RWPE2 (cell line): ENCODE measurements at regions not wholly inside any gene's neighbourhood (a gene's known extent, or its start where the extent isn't known, plus 50 kb on each side); places are given as distances from the start of the nearest gene placed in this dataset.

Source experiments
- ATAC-seq: fragments of 200-7000 bp; cut with Tn5 transposase; 3 replicates; pipeline ENCODE4 v1.9.1; 2021; ENCODE audit warnings: low read depth
- DNase-seq: peaks from one replicate; pipeline ENCODE4 v3.0.0-alpha.2; 2020; ENCODE audit warnings: low spot score
- H3K27ac ChIP-seq: fragments of 450-650 bp; 2 replicates; pipeline ENCODE4 v1.5.1; 2017; ENCODE audit warnings: mild to moderate bottlenecking; ENCODE audit not compliant: poor library complexity, severe bottlenecking
- H3K27me3 ChIP-seq: fragments of 250-450 bp; sonication (Bioruptor Pico); 2 replicates; pipeline ENCODE4 v1.5.1; 2021; ENCODE audit warnings: mild to moderate bottlenecking, moderate library complexity; ENCODE audit not compliant: insufficient read depth, poor library complexity, severe bottlenecking
- H3K36me3 ChIP-seq: fragments of 250-450 bp; sonication (Bioruptor Pico); 2 replicates; pipeline ENCODE4 v1.5.1; 2020; ENCODE audit warnings: low read depth, mild to moderate bottlenecking, moderate library complexity
- H3K4me1 ChIP-seq: fragments of 250-450 bp; sonication (Bioruptor Pico); 2 replicates; pipeline ENCODE4 v1.5.1; 2021; ENCODE audit warnings: mild to moderate bottlenecking, moderate library complexity; ENCODE audit not compliant: insufficient read depth, poor library complexity, severe bottlenecking
- H3K4me3 ChIP-seq: fragments of 250-450 bp; sonication (Bioruptor Pico); 2 replicates; pipeline ENCODE4 v1.5.1; 2021; ENCODE audit warnings: mild to moderate bottlenecking, moderate library complexity; ENCODE audit not compliant: severe bottlenecking
- H3K9me3 ChIP-seq: fragments of 250-450 bp; sonication (Bioruptor Pico); 2 replicates; pipeline ENCODE4 v1.5.1; 2021; ENCODE audit warnings: mild to moderate bottlenecking, moderate library complexity; ENCODE audit not compliant: severe bottlenecking
- TF ChIP-seq, protein P1 (sequence below): fragments of 450-650 bp; IDR thresholded peaks from one replicate; pipeline ENCODE4 v1.5.1; 2017; ENCODE audit warnings: mild to moderate bottlenecking, moderate library complexity; ENCODE audit not compliant: poor library complexity, severe bottlenecking

DNA sequence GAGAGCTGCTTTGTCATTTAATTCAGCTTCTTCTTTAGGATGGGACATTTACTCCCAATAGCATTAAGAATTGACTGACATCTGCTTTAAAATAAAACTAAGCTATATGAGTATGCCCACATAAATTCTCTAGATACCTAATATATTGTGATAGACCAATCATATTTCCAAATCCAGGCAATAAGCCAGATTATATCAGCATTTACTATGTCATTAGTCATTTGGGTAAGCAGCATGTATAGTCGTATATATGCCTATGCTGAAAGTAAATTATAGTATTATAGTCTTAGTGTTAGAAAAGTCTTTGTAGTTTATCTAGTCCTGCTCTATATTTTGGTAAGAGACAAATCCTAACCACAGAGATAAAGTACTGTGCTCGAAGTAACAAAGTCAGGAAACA is 958.1 kb downstream of the KCNJ2 start:
- no peak for ATAC-seq
- H3K4me3 ChIP-seq = no peak overlapping the region
- no peaks in the 10 kb centered on the region for H3K9me3 ChIP-seq
- H3K4me1 ChIP-seq = no peaks in the 10 kb centered on the region
- H3K27me3 ChIP-seq = no peaks in the 10 kb centered on the region
- TF ChIP-seq, protein P1, sequence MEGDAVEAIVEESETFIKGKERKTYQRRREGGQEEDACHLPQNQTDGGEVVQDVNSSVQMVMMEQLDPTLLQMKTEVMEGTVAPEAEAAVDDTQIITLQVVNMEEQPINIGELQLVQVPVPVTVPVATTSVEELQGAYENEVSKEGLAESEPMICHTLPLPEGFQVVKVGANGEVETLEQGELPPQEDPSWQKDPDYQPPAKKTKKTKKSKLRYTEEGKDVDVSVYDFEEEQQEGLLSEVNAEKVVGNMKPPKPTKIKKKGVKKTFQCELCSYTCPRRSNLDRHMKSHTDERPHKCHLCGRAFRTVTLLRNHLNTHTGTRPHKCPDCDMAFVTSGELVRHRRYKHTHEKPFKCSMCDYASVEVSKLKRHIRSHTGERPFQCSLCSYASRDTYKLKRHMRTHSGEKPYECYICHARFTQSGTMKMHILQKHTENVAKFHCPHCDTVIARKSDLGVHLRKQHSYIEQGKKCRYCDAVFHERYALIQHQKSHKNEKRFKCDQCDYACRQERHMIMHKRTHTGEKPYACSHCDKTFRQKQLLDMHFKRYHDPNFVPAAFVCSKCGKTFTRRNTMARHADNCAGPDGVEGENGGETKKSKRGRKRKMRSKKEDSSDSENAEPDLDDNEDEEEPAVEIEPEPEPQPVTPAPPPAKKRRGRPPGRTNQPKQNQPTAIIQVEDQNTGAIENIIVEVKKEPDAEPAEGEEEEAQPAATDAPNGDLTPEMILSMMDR = no peak
- H3K27ac ChIP-seq = no peak overlapping the region
- H3K36me3 ChIP-seq = no peaks in the 10 kb centered on the region
- no peak for DNase-seq

DNA sequence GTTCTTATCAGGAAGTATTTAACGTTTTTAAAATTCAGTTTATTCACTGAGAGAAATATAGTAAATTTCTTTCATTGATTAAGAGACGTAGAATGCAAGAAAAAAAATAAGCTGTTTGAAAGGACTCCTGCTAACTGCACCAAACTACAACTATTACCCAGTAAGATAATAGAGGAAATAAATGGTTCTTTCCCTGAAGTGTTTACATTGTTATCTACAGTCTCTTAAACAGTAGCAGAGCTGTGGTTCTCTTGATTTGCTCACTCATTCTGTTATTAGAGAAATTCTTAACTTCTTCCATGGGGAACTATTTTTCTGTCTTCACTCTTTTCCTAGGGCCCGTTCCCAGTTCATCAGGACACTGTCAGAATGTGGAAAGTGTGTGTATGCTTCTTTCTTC is 973.0 kb downstream of the KCNJ2 start:
- Histone ChIP-seq H3K36me3 (no peaks in the 10 kb centered on the region), H3K4me3 (no peak overlapping the region), H3K27ac (no peak overlapping the region), H3K27me3 (no peaks in the 10 kb centered on the region), H3K4me1 (no peaks in the 10 kb centered on the region), H3K9me3 (no peaks in the 10 kb centered on the region)
- no peak for ATAC-seq
- no peak for DNase-seq
- TF ChIP-seq, protein P1 = no peak

DNA sequence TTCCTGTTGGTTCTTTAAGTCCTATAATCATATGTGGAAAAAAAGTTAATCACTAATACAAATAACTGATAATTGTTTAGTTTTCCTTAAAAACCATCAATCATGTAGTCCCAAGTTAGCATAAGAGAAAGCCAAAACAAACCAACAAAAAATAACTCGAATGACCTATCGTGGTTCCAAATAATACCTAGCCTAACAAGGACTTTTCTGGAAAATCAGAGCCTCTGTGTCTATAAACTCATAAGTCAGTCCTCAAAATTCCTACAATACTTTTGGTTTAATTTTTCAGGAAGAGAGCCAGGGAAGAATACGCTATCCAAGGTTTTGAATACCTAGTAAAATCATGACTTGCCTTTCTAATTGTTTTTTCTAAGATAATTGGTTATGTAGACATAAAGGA is 975.3 kb upstream of the SOX9 start:
- Histone ChIP-seq H3K4me1 (no peaks in the 10 kb centered on the region), H3K4me3 (no peak overlapping the region), H3K27me3 (no peaks in the 10 kb centered on the region), H3K9me3 (no peaks in the 10 kb centered on the region), H3K36me3 (no peaks in the 10 kb centered on the region), H3K27ac (no peak overlapping the region)
- ATAC-seq (no peak), DNase-seq (no peak)
- TF ChIP-seq, protein P1 = no peak

DNA sequence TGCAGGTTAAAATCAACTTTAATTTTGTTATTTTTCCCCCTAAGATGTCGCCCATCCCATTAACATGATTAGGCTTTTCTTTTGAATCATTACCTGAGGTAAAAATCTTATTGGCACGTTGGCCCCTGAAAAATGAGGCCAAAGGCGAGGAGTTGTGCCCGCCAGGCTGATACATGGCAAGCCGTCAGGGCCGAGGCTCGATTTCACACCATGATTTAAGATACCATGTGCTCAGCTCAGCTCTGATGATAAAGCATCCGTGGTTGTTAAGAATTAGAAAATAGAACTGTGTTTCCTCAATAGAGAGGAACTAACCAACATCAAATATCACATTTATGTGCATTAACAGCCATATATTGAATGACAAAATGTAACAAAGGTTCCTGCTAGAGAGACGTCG is 972.9 kb upstream of the SOX9 start:
- Histone ChIP-seq H3K4me1 (no peaks in the 10 kb centered on the region), H3K36me3 (no peaks in the 10 kb centered on the region), H3K4me3 (no peak overlapping the region), H3K27ac (no peak overlapping the region), H3K9me3 (no peaks in the 10 kb centered on the region), H3K27me3 (no peaks in the 10 kb centered on the region)
- no peak for DNase-seq
- TF ChIP-seq, protein P1 = no peak
- no peak for ATAC-seq

DNA sequence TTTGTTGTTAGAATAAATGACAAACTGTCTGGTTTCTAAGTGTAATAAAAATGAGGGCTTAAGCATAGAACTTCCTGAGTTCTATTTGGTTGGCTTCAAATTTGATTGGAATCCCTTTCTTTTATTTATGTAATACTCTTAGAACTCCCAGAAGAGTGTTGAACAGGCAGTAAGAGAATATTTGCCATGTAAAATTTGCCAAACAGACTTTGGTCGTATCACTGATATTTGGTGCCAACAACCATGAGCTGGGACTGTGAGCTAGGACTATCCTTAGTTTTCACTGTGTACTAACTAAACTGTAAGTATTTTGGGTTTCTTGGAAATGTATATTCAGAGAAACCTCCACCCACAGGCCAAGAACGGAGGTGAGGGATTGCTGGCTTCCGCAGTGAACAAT is 971.2 kb upstream of the SOX9 start:
- no peak for DNase-seq
- no peaks in the 10 kb centered on the region for H3K27me3 ChIP-seq
- H3K36me3 ChIP-seq = no peaks in the 10 kb centered on the region
- H3K27ac ChIP-seq = no peak overlapping the region
- no peaks in the 10 kb centered on the region for H3K9me3 ChIP-seq
- H3K4me3 ChIP-seq = no peak overlapping the region
- no peaks in the 10 kb centered on the region for H3K4me1 ChIP-seq
- TF ChIP-seq, protein P1 = no peak
- no peak for ATAC-seq
